IMR-90 (cell line): ENCODE measurements at regions not wholly inside any gene's neighbourhood (a gene's known extent, or its start where the extent isn't known, plus 50 kb on each side); places are given as distances from the start of the nearest gene placed in this dataset.

Experiments
- ATAC-seq: fragments of 200-7000 bp; cut with Tn5 transposase; 2 replicates; pipeline ENCODE4 v1.9.1; 2020; ENCODE audit warnings: low read depth, mild to moderate bottlenecking, moderate library complexity
- BruUV-seq: library from RNA; stranded (reverse); fragments of 400-500 nt; replicated peaks from 2 replicates; lab custom pipeline; 2021; lab: Mats Ljungman, UMichigan
- CTCF ChIA-PET: fragments of 300-600 bp; formaldehyde crosslinking; extraction: SDS; loops from one replicate; lab custom pipeline; 2021; ENCODE audit warnings: antibody characterized with exemption; lab: Yijun Ruan, JAX
- POLR2A ChIA-PET: fragments of 300-600 bp; sonication (Branson Sonifier 250); formaldehyde crosslinking; loops from one replicate; lab custom pipeline; 2022; ENCODE audit warnings: antibody characterized with exemption; ENCODE audit not compliant: unreplicated experiment; lab: Charles Lee
- DNase-seq: peaks from one replicate; pipeline ENCODE4 v3.0.0; 2013
- H2AFZ ChIP-seq: replicated peaks from 2 replicates; pipeline ENCODE3; 2013; ENCODE audit warnings: low read length, mild to moderate bottlenecking; ENCODE audit not compliant: poor library complexity
- H2AK5ac ChIP-seq: 2 replicates; pipeline ENCODE4 v1.6.1; 2013; ENCODE audit warnings: low read depth, low read length, inconsistent platforms
- H2AK9ac ChIP-seq: replicated peaks from 2 replicates; pipeline ENCODE3; 2013; ENCODE audit warnings: mild to moderate bottlenecking, low read depth, low read length, moderate library complexity; ENCODE audit not compliant: poor library complexity
- H2BK120ac ChIP-seq: 2 replicates; pipeline ENCODE4 v1.6.1; 2013; ENCODE audit warnings: low read depth, low read length, inconsistent platforms
- H2BK15ac ChIP-seq: 3 replicates; pipeline ENCODE4 v1.6.1; 2013; ENCODE audit warnings: low read depth, low read length, inconsistent platforms
- H2BK20ac ChIP-seq: 2 replicates; pipeline ENCODE4 v1.6.1; 2013; ENCODE audit warnings: low read depth, mild to moderate bottlenecking, inconsistent platforms, low read length, moderate library complexity
- H2BK5ac ChIP-seq: 2 replicates; pipeline ENCODE4 v1.6.1; 2013; ENCODE audit warnings: mild to moderate bottlenecking, low read depth, low read length, inconsistent platforms; ENCODE audit not compliant: poor library complexity, severe bottlenecking
- H3K14ac ChIP-seq: replicated peaks from 2 replicates; pipeline ENCODE4 v1.6.1; 2013; ENCODE audit warnings: low read depth, low read length, inconsistent platforms
- H3K18ac ChIP-seq: 2 replicates; pipeline ENCODE4 v1.6.1; 2013; ENCODE audit warnings: low read depth, low read length, control low read depth
- H3K23ac ChIP-seq: 2 replicates; pipeline ENCODE4 v1.6.1; 2013; ENCODE audit warnings: low read depth, low read length, inconsistent platforms
- H3K27ac ChIP-seq: 2 replicates; pipeline ENCODE4 v1.5.1; 2013; ENCODE audit warnings: mild to moderate bottlenecking, control low read depth, low read length; ENCODE audit not compliant: insufficient read depth
- H3K27me3 ChIP-seq: 2 replicates; pipeline ENCODE4 v1.6.1; 2013; ENCODE audit warnings: low read length; ENCODE audit not compliant: control insufficient read depth, insufficient read depth
- H3K36me3 ChIP-seq: 2 replicates; pipeline ENCODE4 v1.6.1; 2013; ENCODE audit warnings: low read length, mixed read lengths; ENCODE audit not compliant: control insufficient read depth, insufficient read depth
- H3K4ac ChIP-seq: 2 replicates; pipeline ENCODE4 v1.6.1; 2013; ENCODE audit warnings: low read depth, low read length, inconsistent platforms
- H3K4me1 ChIP-seq: 2 replicates; pipeline ENCODE4 v1.6.1; 2013; ENCODE audit warnings: low read length, mixed read lengths; ENCODE audit not compliant: control insufficient read depth, insufficient read depth
- H3K4me2 ChIP-seq: 2 replicates; pipeline ENCODE4 v1.6.1; 2013; ENCODE audit warnings: low read depth, mild to moderate bottlenecking, control low read depth, low read length, moderate library complexity
- H3K4me3 ChIP-seq: 2 replicates; pipeline ENCODE4 v1.5.1; 2013; ENCODE audit warnings: low read depth, mild to moderate bottlenecking, control low read depth, low read length, moderate library complexity; ENCODE audit not compliant: insufficient read depth
- H3K56ac ChIP-seq: 2 replicates; pipeline ENCODE4 v1.6.1; 2013; ENCODE audit warnings: low read length, inconsistent platforms; ENCODE audit not compliant: insufficient read depth; ENCODE audit errors: extremely low read depth
- H3K79me1 ChIP-seq, 2 experiments: 2 replicates each; pipeline ENCODE4 v1.6.1; 2013; ENCODE audit warnings: low read length in 2 of 2, inconsistent platforms in 1 of 2, low read depth in 1 of 2
- H3K9ac ChIP-seq: 2 replicates; pipeline ENCODE4 v1.6.1; 2013; ENCODE audit warnings: low read depth, low read length, control low read depth
- H3K9me1 ChIP-seq: 2 replicates; pipeline ENCODE4 v1.6.1; 2013; ENCODE audit warnings: low read length, inconsistent platforms; ENCODE audit not compliant: insufficient read depth
- H3K9me3 ChIP-seq: 2 replicates; pipeline ENCODE4 v1.6.1; 2013; ENCODE audit warnings: low read length; ENCODE audit not compliant: control insufficient read depth, insufficient read depth
- H4K20me1 ChIP-seq: 2 replicates; pipeline ENCODE4 v1.6.1; 2013; ENCODE audit warnings: low read length, inconsistent platforms; ENCODE audit not compliant: insufficient read depth
- H4K5ac ChIP-seq: 2 replicates; pipeline ENCODE4 v1.6.1; 2013; ENCODE audit warnings: mild to moderate bottlenecking, low read depth, low read length, control low read depth
- H4K8ac ChIP-seq, 2 experiments: 2 replicates each; pipeline ENCODE4 v1.6.1; 2013; ENCODE audit warnings: low read depth in 2 of 2, low read length in 2 of 2, control low read depth in 1 of 2, inconsistent platforms in 1 of 2
- H4K91ac ChIP-seq: 2 replicates; pipeline ENCODE4 v1.6.1; 2013; ENCODE audit warnings: low read depth, low read length, inconsistent platforms; ENCODE audit not compliant: insufficient read depth
- BHLHE40 ChIP-seq: fragments of 150-350 bp; IDR thresholded peaks from 2 replicates; pipeline ENCODE4 v1.6.1; 2016; ENCODE audit warnings: mild to moderate bottlenecking, low read depth, low read length
- CEBPB ChIP-seq: IDR thresholded peaks from 2 replicates; pipeline ENCODE4 v1.6.1; 2012; ENCODE audit warnings: low read depth, low read length, improper control_type of control experiment
- CHD1 ChIP-seq: IDR thresholded peaks from 2 replicates; pipeline ENCODE4 v1.6.1; 2012; ENCODE audit warnings: low read depth, low read length, improper control_type of control experiment
- FOS ChIP-seq: fragments of 150-350 bp; IDR thresholded peaks from 2 replicates; pipeline ENCODE4 v1.6.1; 2016; ENCODE audit warnings: low read depth, low read length
- MAZ ChIP-seq: IDR thresholded peaks from 2 replicates; pipeline ENCODE4 v1.6.1; 2012; ENCODE audit warnings: low read depth, mild to moderate bottlenecking, low read length, improper control_type of control experiment, moderate library complexity, borderline replicate concordance
- MXI1 ChIP-seq: IDR thresholded peaks from 2 replicates; pipeline ENCODE4 v1.6.1; 2012; ENCODE audit warnings: low read depth, mild to moderate bottlenecking, low read length, moderate library complexity, borderline replicate concordance
- NFE2L2 ChIP-seq: fragments of 150-350 bp; IDR thresholded peaks from 2 replicates; pipeline ENCODE4 v1.6.1; 2016; ENCODE audit warnings: low read depth, mild to moderate bottlenecking, low read length
- POLR2A ChIP-seq: IDR thresholded peaks from 2 replicates; pipeline ENCODE4 v1.6.1; 2012; ENCODE audit warnings: mild to moderate bottlenecking, low read depth, low read length
- RAD21 ChIP-seq: IDR thresholded peaks from 2 replicates; pipeline ENCODE4 v1.6.1; 2012; ENCODE audit warnings: low read length, improper control_type of control experiment
- RFX5 ChIP-seq: IDR thresholded peaks from 2 replicates; pipeline ENCODE4 v1.8.0; 2012; ENCODE audit warnings: low read depth, mild to moderate bottlenecking, low read length, moderate library complexity
- SMC3 ChIP-seq: fragments of 150-350 bp; IDR thresholded peaks from 2 replicates; pipeline ENCODE4 v1.6.1; 2016; ENCODE audit warnings: low read depth, mild to moderate bottlenecking, antibody characterized with exemption, low read length, moderate library complexity
- WGBS, 2 experiments: methylation state at CpG; one replicate each; pipeline versions ENCODE4 v1.1.5 to v1.1.7; 2013; ENCODE audit warnings: missing lambda C conversion rate in 2 of 2; ENCODE audit not compliant: insufficient read length in 1 of 2; ENCODE audit errors: extremely low coverage in 2 of 2; 5-methylcytosine and 5-hydroxymethylcytosine counted together
- dilution Hi-C: fragments of 300-500 bp; cut with HindIII; formaldehyde crosslinking; loops from one replicate; pipeline ENCODE4 v1.14.3; 2018; ENCODE audit warnings: low sequenced_read_pairs; ENCODE audit not compliant: unreplicated experiment
- in situ Hi-C: fragments of 300-500 bp; cut with MboI; formaldehyde crosslinking; loops from 3 replicates; pipeline ENCODE4 v1.14.3; 2019; ENCODE audit warnings: low sequenced_read_pairs, inconsistent platforms, mixed read lengths
- intact Hi-C: fragments of 100-400 bp; cut with micrococcal nuclease; formaldehyde crosslinking; loops from 2 replicates; pipeline ENCODE4 v1.10.0; 2022
- TF ChIP-seq, protein P1 (sequence below): conservative IDR thresholded peaks from 2 replicates; pipeline ENCODE4 v1.5.1; 2012; ENCODE audit warnings: mild to moderate bottlenecking, low read depth, low read length, improper control_type of control experiment
- TF ChIP-seq, protein P2 (sequence below): fragments of 150-350 bp; IDR thresholded peaks from 2 replicates; pipeline ENCODE4 v1.6.1; 2017; ENCODE audit warnings: mild to moderate bottlenecking, antibody characterized with exemption, low read length, low read depth

DNA sequence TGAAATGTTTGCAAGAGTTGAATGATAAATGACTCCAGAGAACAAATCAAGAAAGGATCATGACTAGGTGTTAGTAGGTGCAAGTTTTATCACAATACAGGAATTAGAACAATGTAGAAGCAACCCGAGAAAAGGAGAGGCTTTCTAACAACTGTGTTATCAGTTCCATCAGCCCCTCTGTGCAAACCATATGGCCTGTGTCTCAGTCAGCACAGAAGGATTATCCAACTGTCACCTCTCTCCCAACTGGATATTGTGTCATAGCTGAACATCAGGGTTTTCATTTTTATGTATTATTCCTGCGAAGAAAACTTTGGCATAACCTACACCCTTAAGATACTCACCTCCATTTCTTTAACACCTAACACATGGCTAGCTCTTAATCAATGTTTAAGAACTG lies 321.6 kb upstream of the RND3 start:
- no peaks in the 10 kb centered on the region for H4K20me1 ChIP-seq
- no CpG with 5 or more reads among the region's 2 CpGs for WGBS, 2 experiments
- H2AK5ac ChIP-seq, result no peak overlapping the region
- no peak overlapping the region for H4K8ac ChIP-seq
- no peak overlapping the region for H3K56ac ChIP-seq
- no peak overlapping the region for H3K4ac ChIP-seq
- H3K23ac ChIP-seq, result peak overlapping the region; percentile 48; the same call in 1 of the 2 replicates
- CTCF ChIA-PET, result no interaction called here
- H2AFZ ChIP-seq, result no peak overlapping the region
- ATAC-seq (peak; percentile 14; the same call in 1 of the 2 replicates), DNase-seq (no peak)
- no peak overlapping the region for H2BK15ac ChIP-seq
- H2AK9ac ChIP-seq, result no peak overlapping the region
- intact Hi-C loops, result no loop called here
- no peak overlapping the region for H3K18ac ChIP-seq
- no peak overlapping the region for H3K4me3 ChIP-seq
- no peak overlapping the region for H3K27ac ChIP-seq
- POLR2A ChIA-PET, result no interaction called here
- in situ Hi-C loops, result no loop called here
- TF ChIP-seq MAZ (no peak), RAD21 (no peak), CHD1 (no peak), POLR2A (no peak), FOS (no peak), CEBPB (no peak), RFX5 (no peak), SMC3 (no peak), BHLHE40 (no peak), NFE2L2 (no peak), MXI1 (no peak)
- TF ChIP-seq, protein P1, sequence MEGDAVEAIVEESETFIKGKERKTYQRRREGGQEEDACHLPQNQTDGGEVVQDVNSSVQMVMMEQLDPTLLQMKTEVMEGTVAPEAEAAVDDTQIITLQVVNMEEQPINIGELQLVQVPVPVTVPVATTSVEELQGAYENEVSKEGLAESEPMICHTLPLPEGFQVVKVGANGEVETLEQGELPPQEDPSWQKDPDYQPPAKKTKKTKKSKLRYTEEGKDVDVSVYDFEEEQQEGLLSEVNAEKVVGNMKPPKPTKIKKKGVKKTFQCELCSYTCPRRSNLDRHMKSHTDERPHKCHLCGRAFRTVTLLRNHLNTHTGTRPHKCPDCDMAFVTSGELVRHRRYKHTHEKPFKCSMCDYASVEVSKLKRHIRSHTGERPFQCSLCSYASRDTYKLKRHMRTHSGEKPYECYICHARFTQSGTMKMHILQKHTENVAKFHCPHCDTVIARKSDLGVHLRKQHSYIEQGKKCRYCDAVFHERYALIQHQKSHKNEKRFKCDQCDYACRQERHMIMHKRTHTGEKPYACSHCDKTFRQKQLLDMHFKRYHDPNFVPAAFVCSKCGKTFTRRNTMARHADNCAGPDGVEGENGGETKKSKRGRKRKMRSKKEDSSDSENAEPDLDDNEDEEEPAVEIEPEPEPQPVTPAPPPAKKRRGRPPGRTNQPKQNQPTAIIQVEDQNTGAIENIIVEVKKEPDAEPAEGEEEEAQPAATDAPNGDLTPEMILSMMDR, result no peak
- TF ChIP-seq, protein P2, sequence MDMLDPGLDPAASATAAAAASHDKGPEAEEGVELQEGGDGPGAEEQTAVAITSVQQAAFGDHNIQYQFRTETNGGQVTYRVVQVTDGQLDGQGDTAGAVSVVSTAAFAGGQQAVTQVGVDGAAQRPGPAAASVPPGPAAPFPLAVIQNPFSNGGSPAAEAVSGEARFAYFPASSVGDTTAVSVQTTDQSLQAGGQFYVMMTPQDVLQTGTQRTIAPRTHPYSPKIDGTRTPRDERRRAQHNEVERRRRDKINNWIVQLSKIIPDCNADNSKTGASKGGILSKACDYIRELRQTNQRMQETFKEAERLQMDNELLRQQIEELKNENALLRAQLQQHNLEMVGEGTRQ, result no peak
- H3K9me1 ChIP-seq, result no peaks in the 10 kb centered on the region
- no peaks in the 10 kb centered on the region for H3K9me3 ChIP-seq
- H2BK120ac ChIP-seq, result no peak overlapping the region
- H3K4me2 ChIP-seq, result no peak overlapping the region
- H4K5ac ChIP-seq, result no peak overlapping the region
- H3K9ac ChIP-seq, result no peak overlapping the region
- BruUV-seq, result no TSS peak
- H3K27me3 ChIP-seq, result no peaks in the 10 kb centered on the region
- H3K14ac ChIP-seq, result no peak overlapping the region
- no peaks in the 10 kb centered on the region for H3K36me3 ChIP-seq
- H3K79me1 ChIP-seq, result no peaks in the 10 kb centered on the region
- dilution Hi-C loops, result no loop called here
- no peak overlapping the region for H2BK5ac ChIP-seq
- no peak overlapping the region; the same call in 1 of the 2 replicates for H2BK20ac ChIP-seq
- H4K91ac ChIP-seq, result no peak overlapping the region
- no peaks in the 10 kb centered on the region for H3K4me1 ChIP-seq
